ENCODE measurements at regions not wholly inside any gene's neighbourhood (a gene's known extent, or its start where the extent isn't known, plus 50 kb on each side); places are given as distances from the start of the nearest gene placed in this dataset.

DNA sequence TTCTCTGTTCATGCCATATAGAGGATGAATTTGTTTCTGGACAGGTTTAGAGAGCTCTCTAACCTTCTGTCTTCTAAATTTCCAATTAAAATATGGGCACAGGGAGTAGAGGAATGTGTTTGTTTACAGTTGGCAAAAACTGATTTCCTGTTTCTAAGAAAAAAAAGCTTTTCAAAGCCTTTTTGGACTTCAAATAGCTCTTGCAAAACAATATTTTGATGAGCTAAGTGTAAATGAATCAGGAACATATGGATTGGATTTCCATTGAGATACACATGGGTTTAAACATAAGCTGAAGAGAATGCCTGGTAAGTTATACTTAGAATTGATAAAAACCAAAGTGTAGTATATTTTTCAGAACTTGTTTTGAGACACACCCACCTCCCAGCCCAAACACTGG is 677.5 kb downstream of the NYAP2 start:
- TF ChIP-seq, protein P1, sequence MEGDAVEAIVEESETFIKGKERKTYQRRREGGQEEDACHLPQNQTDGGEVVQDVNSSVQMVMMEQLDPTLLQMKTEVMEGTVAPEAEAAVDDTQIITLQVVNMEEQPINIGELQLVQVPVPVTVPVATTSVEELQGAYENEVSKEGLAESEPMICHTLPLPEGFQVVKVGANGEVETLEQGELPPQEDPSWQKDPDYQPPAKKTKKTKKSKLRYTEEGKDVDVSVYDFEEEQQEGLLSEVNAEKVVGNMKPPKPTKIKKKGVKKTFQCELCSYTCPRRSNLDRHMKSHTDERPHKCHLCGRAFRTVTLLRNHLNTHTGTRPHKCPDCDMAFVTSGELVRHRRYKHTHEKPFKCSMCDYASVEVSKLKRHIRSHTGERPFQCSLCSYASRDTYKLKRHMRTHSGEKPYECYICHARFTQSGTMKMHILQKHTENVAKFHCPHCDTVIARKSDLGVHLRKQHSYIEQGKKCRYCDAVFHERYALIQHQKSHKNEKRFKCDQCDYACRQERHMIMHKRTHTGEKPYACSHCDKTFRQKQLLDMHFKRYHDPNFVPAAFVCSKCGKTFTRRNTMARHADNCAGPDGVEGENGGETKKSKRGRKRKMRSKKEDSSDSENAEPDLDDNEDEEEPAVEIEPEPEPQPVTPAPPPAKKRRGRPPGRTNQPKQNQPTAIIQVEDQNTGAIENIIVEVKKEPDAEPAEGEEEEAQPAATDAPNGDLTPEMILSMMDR (IDR thresholded peaks at IDR 0.05; ENCODE audit: borderline replicate concordance, insufficient read depth, low read depth, low read length) = no peak
- H3K4me3 ChIP-seq (ENCODE audit: low read depth, low read length) = no peak overlapping the region

DNA sequence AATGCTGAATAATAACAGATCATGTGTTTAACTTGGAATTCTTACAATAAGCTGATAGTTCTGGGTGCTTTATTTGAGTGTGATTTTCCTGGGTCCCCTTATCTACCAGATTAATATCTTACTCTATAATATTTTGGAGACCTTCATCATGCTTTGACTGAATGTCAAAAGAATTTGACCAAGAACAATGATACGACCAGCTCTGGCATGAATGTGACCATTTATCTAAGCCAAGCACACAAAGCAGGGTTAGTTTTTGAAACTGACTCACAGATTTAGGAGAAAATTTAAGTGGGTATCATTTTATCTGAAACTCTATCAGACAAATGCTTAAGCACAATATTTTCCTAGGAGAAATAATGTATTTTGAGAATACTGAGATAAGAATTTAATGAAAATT is 677.0 kb downstream of the NYAP2 start:
- TF ChIP-seq, protein P1 (IDR thresholded peaks at IDR 0.05; ENCODE audit: borderline replicate concordance, insufficient read depth, low read depth, low read length) = no peak
- no peak overlapping the region for H3K4me3 ChIP-seq (ENCODE audit: low read depth, low read length)

DNA sequence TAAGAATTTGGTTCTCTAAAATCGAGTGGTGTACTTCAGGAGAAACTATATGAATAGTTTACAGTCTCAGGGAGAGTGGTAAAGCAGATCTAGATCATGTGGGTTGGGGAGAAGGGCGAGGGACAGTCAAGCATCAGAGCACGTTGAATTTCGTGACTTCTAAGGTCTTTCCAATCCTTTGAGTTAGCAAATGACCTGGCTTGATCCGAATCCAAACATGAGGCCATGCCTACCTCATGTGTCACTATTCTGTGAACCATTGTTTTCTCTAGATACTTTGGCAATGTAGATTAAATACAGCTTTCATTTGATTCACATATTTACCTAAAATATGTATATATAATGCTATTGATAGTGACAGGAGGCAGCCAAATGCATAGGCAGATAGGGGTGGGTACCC is 674.9 kb downstream of the NYAP2 start:
- TF ChIP-seq, protein P1 (IDR thresholded peaks at IDR 0.05; ENCODE audit: borderline replicate concordance, insufficient read depth, low read depth, low read length) = no peak
- H3K4me3 ChIP-seq (ENCODE audit: low read depth, low read length) = no peak overlapping the region

DNA sequence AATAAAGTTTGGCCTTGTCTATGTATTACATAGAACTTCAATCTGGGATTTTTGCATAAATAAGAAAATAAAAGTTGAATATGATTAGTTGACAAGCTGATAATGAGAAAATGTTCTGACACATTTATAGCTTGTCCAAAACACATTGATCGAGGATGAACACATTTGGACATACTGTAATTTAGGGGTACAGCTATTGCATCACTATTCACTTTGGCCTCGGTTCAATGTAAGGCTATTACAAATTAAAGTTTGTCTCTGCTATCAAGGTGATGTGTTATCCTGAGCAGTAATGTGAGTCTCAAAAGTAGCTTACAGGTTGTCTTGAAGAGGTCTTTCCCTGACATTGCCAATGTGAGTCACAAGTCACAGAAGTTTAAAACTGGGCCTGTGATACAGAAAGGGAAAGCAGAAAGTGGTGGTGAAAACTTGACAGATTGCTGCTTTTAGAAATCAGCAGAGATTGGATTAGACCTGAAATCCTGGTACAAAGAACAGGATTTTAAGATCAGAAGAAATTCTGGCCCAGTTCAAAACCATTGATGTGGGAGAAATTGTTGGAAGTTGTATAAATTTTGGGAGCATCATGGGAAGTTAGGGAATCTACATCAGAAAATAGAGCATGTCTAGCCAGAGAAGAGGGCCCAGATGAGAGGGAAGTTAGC is 674.1 kb downstream of the NYAP2 start:
- TF ChIP-seq, protein P1 (IDR thresholded peaks at IDR 0.05; ENCODE audit: borderline replicate concordance, insufficient read depth, low read depth, low read length) = no peak
- H3K4me3 ChIP-seq (ENCODE audit: low read depth, low read length) = no peak overlapping the region

DNA sequence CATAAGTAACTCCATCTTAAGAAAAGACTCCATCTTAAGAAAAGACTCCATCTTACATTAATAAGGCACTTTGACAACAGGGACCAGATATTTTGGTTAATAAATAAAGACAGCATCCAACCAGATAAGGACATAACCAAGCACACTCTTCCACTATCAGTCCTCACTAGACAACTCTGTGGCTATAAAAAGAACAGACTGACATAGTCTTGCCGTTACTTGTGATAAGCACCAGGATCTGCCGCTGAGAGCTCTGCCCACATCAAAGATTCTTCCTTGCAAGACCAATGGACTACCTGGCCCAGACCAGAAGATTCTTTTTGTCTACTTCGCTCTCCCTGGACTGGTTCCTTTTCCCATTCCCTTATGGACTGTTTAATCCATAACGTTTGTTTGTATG is 667.4 kb downstream of the NYAP2 start:
- no peak overlapping the region for H3K4me3 ChIP-seq (ENCODE audit: low read depth, low read length)
- TF ChIP-seq, protein P1 (IDR thresholded peaks at IDR 0.05; ENCODE audit: borderline replicate concordance, insufficient read depth, low read depth, low read length) = no peak

DNA sequence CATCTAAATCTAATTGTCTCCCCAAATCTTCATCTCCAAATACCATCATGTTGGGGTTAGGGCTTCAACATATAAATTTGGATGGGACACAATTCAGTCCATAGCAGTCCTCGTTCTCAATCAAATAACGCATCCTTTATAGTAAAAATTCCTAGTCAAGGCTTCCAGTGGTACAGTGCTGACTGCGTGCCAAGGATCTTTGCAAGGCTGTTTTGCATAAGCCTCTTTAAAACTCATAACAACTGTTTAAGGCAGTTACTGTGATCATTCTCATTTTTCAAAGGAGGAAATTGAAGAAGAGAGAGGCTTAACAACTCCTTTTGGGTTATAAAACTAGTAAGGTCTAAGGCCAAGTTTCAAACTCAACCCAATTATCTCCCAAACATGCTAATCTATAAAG is 666.9 kb downstream of the NYAP2 start:
- H3K4me3 ChIP-seq (ENCODE audit: low read depth, low read length) = no peak overlapping the region
- TF ChIP-seq, protein P1 (IDR thresholded peaks at IDR 0.05; ENCODE audit: borderline replicate concordance, insufficient read depth, low read depth, low read length) = no peak

DNA sequence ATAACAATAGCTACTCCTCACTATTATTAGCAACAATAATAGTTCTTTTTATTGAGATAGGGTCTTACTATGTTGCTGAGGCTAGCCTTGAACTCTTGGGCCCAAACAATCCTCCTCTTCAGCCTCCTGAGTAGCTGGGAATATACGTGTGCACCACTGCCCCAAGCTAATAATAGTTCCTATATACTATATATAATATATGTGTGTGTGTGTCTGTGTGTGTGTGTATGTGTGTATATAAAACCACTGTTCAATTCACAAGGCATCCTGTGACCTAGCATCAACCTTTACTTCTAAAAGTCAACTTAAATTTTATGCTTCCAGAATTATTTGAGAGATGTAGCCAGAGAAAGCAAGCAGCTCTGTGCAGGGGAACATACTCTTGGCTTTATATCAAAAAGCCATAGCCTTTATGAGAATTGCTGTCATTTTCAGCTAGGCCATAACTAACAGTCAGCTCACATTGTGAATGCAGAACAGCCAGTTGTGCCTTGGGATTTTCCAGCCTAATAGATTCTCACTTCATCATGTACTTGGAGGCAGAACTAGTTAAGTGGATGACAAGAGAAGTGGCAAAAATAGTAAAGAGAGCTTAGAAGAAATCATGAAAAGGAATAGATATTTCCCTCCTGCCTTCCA is 665.5 kb downstream of the NYAP2 start:
- no peak overlapping the region for H3K4me3 ChIP-seq (ENCODE audit: low read depth, low read length)
- TF ChIP-seq, protein P1 (IDR thresholded peaks at IDR 0.05; ENCODE audit: borderline replicate concordance, insufficient read depth, low read depth, low read length) = no peak

Measured in GM12875 (cell line).